GM12874 (cell line): ENCODE measurements at regions not wholly inside any gene's neighbourhood (a gene's known extent, or its start where the extent isn't known, plus 50 kb on each side); places are given as distances from the start of the nearest gene placed in this dataset.

Experiments used
- CTCF ChIP-seq: IDR thresholded peaks from 2 replicates; pipeline ENCODE4 v1.5.1; 2011; ENCODE audit warnings: low read depth, mild to moderate bottlenecking, control low read depth, low read length, moderate library complexity; ENCODE audit not compliant: insufficient read depth

GRCh38 chr9:95740217-95741004, 135.1 kb upstream of the ERCC6L2 start:
- TF ChIP-seq CTCF: no peak

GRCh38 chr9:95738438-95738837, 137.1 kb upstream of the ERCC6L2 start:
- no peak for TF ChIP-seq CTCF

GRCh38 chr9:95736891-95737522, 138.5 kb upstream of the ERCC6L2 start:
- TF ChIP-seq CTCF: no peak

GRCh38 chr9:95736370-95736769, 139.1 kb upstream of the ERCC6L2 start:
- peak; percentile 37; the same call in 1 of the 2 replicates for TF ChIP-seq CTCF

- no peak for TF ChIP-seq CTCF
These were observed 139.8 kb upstream of the ERCC6L2 start for GRCh38 chr9:95735701-95736100.

GRCh38 chr9:95733741-95734666, 141.5 kb upstream of the ERCC6L2 start:
- TF ChIP-seq CTCF: no peak
